ENCODE measurements at regions not wholly inside any gene's neighbourhood (a gene's known extent, or its start where the extent isn't known, plus 50 kb on each side); places are given as distances from the start of the nearest gene placed in this dataset.

DNA sequence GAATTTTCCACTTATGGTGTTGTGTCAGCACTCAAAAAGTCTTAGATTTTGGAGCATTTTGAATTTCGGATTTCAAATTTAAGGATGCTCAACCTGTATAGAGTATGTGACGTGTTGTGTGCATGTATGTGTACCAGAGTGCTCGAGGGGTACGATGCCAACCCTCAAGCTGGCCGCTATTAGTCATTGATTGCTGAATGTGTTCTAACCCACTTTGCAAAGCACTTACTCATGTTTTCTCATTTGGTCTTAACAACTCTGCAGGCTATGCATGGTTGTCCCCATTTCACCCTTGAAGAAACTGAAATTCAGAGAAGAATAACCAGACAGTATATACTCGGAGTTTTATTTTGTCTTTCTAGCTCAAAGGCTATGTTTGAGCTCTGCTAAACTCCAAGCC lies 196.4 kb upstream of the TENM4 start:
- H3K36me3 ChIP-seq (ENCODE audit: low read depth, low read length): no peaks in the 10 kb centered on the region
- no peaks in the 10 kb centered on the region; the same call in 1 of the 2 replicates for H3K27me3 ChIP-seq (ENCODE audit: low read length)

DNA sequence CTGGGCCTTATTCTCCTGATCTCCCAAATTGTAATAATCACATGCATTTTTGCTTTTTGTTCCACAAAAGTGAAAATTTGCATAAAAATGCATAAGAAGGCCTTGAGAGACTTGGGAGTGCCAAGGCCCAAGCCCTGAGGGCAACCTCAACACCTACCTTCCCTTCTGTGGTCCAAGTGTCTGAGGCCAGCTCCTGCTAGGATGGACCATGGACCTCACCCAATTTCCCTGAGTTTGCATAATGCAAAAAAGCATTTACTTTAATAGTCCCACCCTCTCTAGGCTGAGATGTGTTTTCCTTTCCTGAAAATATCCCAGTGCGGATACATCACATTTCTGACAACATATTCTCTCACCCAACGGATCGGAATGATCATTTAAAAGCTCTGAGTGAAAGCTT lies 194.1 kb upstream of the TENM4 start:
- Histone ChIP-seq H3K9me3 (ENCODE audit: low read length) (0 out of 2 replicates have a peak, but pooled peaks cover under 1% of the 10 kb centered on the region), H3K79me2 (ENCODE audit: low read length) (no peaks in the 10 kb centered on the region), H3K27ac (ENCODE audit: low read length) (no peak overlapping the region), H3K36me3 (ENCODE audit: low read depth, low read length) (no peaks in the 10 kb centered on the region), H3K4me1 (ENCODE audit: insufficient read depth, low read length) (no peaks in the 10 kb centered on the region), H3K9me2 (replicated peaks; ENCODE audit: low read length) (no peaks in the 10 kb centered on the region), H4K20me1 (ENCODE audit: low read length) (no peaks in the 10 kb centered on the region), H3K4me2 (ENCODE audit: low read length) (no peak overlapping the region), H3K9ac (ENCODE audit: low read length) (no peak overlapping the region), H2AFZ (ENCODE audit: low read length) (no peak overlapping the region), H3K4me3 (ENCODE audit: low read length) (no peak overlapping the region), H3K27me3 (ENCODE audit: low read length) (no peaks in the 10 kb centered on the region; the same call in 1 of the 2 replicates), H3F3A (ENCODE audit: low read length, unreplicated experiment) (no peaks in the 10 kb centered on the region)
- CTCF ChIA-PET: no interaction called here
- ATAC-seq (no peak), DNase-seq (no peak)
- no peak for TF ChIP-seq EZH2phosphoT487 (IDR thresholded peaks at IDR 0.05; ENCODE audit: borderline replicate concordance, low read length)
- TF ChIP-seq EZH2 (IDR thresholded peaks at IDR 0.05; ENCODE audit: low read length, unreplicated experiment): no peak
- TF ChIP-seq, protein P1, sequence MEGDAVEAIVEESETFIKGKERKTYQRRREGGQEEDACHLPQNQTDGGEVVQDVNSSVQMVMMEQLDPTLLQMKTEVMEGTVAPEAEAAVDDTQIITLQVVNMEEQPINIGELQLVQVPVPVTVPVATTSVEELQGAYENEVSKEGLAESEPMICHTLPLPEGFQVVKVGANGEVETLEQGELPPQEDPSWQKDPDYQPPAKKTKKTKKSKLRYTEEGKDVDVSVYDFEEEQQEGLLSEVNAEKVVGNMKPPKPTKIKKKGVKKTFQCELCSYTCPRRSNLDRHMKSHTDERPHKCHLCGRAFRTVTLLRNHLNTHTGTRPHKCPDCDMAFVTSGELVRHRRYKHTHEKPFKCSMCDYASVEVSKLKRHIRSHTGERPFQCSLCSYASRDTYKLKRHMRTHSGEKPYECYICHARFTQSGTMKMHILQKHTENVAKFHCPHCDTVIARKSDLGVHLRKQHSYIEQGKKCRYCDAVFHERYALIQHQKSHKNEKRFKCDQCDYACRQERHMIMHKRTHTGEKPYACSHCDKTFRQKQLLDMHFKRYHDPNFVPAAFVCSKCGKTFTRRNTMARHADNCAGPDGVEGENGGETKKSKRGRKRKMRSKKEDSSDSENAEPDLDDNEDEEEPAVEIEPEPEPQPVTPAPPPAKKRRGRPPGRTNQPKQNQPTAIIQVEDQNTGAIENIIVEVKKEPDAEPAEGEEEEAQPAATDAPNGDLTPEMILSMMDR (conservative IDR thresholded peaks at IDR 0.05; ENCODE audit: low read depth, low read length): no peak
- intact Hi-C loops (cut with micrococcal nuclease): no loop called here
- POLR2A ChIA-PET (ENCODE audit: unreplicated experiment): no interaction called here
- BruUV-seq (replicated peaks): no TSS peak

More for the DNA sequence above, 196.4 kb upstream of the TENM4 start:
- ChIA-PET POLR2A (ENCODE audit: unreplicated experiment) (no interaction called here), CTCF (no interaction called here)
- no peaks in the 10 kb centered on the region for H4K20me1 ChIP-seq (ENCODE audit: low read length)
- no peak overlapping the region for H3K4me3 ChIP-seq (ENCODE audit: low read length)
- TF ChIP-seq EZH2 (IDR thresholded peaks at IDR 0.05; ENCODE audit: low read length, unreplicated experiment) (no peak), EZH2phosphoT487 (IDR thresholded peaks at IDR 0.05; ENCODE audit: borderline replicate concordance, low read length) (no peak)
- TF ChIP-seq, protein P1 (conservative IDR thresholded peaks at IDR 0.05; ENCODE audit: low read depth, low read length): no peak
- no peak overlapping the region for H3K9ac ChIP-seq (ENCODE audit: low read length)
- no peaks in the 10 kb centered on the region for H3F3A ChIP-seq (ENCODE audit: low read length, unreplicated experiment)
- no peak for ATAC-seq
- BruUV-seq (replicated peaks): no TSS peak
- H3K27ac ChIP-seq (ENCODE audit: low read length): no peak overlapping the region
- intact Hi-C loops (cut with micrococcal nuclease): no loop called here
- H3K4me1 ChIP-seq (ENCODE audit: insufficient read depth, low read length): no peaks in the 10 kb centered on the region
- H3K79me2 ChIP-seq (ENCODE audit: low read length): no peaks in the 10 kb centered on the region
- H2AFZ ChIP-seq (ENCODE audit: low read length): no peak overlapping the region
- no peaks in the 10 kb centered on the region for H3K9me2 ChIP-seq (replicated peaks; ENCODE audit: low read length)
- 0 out of 2 replicates have a peak, but pooled peaks cover 11% of the 10 kb centered on the region for H3K9me3 ChIP-seq (ENCODE audit: low read length)
- no peak for DNase-seq
- H3K4me2 ChIP-seq (ENCODE audit: low read length): no peak overlapping the region

DNA sequence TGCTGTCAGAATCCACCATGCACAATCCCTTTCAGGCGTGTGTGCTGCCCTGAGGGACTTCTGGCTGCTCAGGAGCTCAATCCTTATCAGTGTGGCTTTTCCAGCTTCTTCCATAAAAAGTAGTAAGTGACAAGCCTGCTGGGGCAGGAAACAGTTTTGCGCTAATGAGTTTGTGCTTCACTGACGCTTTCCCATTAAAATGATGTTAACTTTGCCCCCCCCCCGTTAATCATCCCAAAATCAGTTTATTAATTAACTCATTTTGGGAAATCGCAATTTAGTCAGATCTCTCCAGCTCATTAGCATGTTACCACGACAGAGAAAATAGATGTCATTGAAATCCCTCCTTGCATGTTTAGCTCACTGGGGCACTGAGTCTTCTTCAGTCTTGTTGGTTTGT lies 186.5 kb upstream of the TENM4 start:
- ChIA-PET CTCF (no interaction called here), POLR2A (ENCODE audit: unreplicated experiment) (no interaction called here)
- H3K4me3 ChIP-seq (ENCODE audit: low read length): no peak overlapping the region
- peaks cover 15% of the 10 kb centered on the region for H3K9me3 ChIP-seq (ENCODE audit: low read length)
- no peak overlapping the region for H3K4me2 ChIP-seq (ENCODE audit: low read length)
- intact Hi-C loops (cut with micrococcal nuclease): no loop called here
- H3K9ac ChIP-seq (ENCODE audit: low read length): no peak overlapping the region
- TF ChIP-seq, protein P1 (conservative IDR thresholded peaks at IDR 0.05; ENCODE audit: low read depth, low read length): no peak
- TF ChIP-seq EZH2 (IDR thresholded peaks at IDR 0.05; ENCODE audit: low read length, unreplicated experiment): no peak
- TF ChIP-seq EZH2phosphoT487 (IDR thresholded peaks at IDR 0.05; ENCODE audit: borderline replicate concordance, low read length): no peak
- no peak overlapping the region for H2AFZ ChIP-seq (ENCODE audit: low read length)
- BruUV-seq (replicated peaks): no TSS peak
- no peak overlapping the region for H3K27ac ChIP-seq (ENCODE audit: low read length)
- H3K27me3 ChIP-seq (ENCODE audit: low read length): no peaks in the 10 kb centered on the region
- no peaks in the 10 kb centered on the region for H3K9me2 ChIP-seq (replicated peaks; ENCODE audit: low read length)
- no peaks in the 10 kb centered on the region for H4K20me1 ChIP-seq (ENCODE audit: low read length)
- DNase-seq (no peak), ATAC-seq (no peak)
- no peaks in the 10 kb centered on the region for H3K36me3 ChIP-seq (ENCODE audit: low read depth, low read length)
- no peaks in the 10 kb centered on the region for H3K4me1 ChIP-seq (ENCODE audit: insufficient read depth, low read length)
- H3K79me2 ChIP-seq (ENCODE audit: low read length): no peaks in the 10 kb centered on the region
- no peaks in the 10 kb centered on the region for H3F3A ChIP-seq (ENCODE audit: low read length, unreplicated experiment)

All from PC-3 (cell line).